ENCODE measurements at regions not wholly inside any gene's neighbourhood (a gene's known extent, or its start where the extent isn't known, plus 50 kb on each side); places are given as distances from the start of the nearest gene placed in this dataset.
"Not testable (repeated sequence)": the region's sequence is repeated elsewhere in the genome, so short reads cannot be mapped to it uniquely, and the experiment has no call there.

DNA sequence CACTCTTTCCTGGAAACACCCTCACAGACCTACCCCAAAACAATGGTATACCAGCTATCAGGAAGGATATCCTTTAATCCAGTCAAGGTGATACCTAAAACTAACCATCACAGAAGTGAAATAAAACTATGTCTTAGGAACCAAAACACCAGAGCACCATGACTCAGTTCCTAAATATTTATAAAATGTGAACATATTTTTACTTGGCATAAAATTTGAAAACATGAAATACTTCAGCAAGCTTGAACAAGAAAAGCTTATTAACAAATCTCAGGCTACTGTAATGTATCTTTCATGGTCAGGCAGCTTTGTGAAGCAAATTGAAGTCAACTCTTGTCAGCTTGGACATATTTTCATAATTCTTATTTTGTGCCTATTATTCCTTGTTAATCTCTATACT is 440.8 kb upstream of the CDH20 start:
- DNase-seq (ENCODE audit: low read depth), result no peak

DNA sequence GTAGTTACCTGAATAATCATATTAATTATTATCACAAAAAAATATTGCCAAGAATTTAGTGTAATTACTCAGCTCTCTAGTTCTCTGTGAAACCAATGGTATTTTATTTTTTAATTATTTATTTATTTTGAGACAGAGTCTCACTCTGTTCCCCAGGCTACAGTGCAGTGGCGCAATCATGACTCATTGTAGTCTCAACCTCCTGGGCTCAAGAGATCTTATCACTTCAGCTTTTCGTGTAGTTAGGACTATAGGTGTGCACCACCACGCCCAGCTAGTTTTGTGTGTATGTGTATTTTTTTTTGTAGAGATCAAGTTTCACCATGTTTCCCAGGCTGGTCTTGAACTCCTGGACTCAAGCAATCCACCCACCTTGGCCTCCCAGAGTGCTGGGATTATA is 440.4 kb upstream of the CDH20 start:
- peak; percentile 44 for DNase-seq (ENCODE audit: low read depth)

DNA sequence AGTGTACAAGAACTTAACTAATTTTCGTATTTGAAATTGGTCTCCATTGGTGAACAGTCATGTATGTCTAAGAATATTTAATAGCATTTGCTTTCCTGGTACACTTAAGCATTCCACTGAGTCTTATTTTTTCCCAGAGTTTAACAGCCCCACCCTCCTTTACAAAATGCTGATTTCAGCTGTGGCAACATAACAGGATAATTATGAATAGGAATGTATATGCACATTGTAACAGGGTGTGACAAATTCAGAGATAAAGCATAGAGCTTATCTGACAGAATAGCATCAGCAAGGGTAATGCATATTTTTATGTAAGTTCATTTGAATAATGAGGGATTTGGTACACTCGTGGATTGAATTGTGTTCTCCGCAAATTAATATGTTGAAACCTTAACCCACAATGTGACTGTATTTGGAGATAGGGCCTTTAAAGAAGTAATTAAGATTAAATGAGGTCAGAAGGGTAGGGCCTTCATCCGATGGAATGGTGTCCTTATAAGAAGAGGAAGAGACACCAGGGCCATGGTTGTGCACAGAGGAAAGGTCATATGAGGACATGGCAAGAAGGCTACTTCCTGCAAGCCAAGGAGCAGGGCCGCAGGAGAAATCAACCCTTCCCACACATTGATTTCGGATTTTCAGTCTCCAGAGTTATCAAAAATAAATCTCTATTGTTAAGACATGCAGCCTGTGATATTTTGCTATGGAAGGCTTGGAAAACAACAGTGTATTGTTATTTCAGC is 439.7 kb upstream of the CDH20 start:
- no peak for DNase-seq (ENCODE audit: low read depth)

DNA sequence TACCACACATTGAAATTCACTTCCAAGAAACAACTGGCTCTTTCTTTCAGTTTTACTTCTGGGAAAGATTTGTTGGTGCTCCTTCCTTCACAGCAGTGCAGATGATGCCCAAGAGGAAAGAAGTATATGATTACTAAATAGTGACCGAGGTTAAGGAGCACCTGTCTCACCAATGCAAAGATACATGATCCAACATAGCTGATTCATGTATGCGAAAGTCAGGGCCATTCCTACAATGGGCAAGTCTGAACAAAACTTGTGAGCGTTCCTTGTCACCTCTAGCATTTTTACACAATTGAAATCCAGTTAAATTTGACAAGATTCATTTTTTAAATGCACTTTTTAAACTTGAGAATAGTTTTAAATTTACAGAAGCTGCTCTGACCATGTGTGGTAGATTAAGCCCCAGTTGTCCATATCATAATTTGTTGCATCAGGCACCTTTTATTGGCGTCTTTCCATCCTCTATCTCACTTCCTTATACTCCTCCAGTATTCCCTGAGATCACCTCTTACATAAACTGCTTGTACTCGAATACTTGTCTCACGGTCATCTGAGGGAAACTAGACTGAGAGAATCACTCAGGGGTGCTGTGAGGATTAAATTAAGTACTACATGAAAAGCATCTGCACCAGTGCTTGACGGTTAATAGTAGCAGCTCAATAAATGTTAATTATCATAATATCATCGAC is 438.8 kb upstream of the CDH20 start:
- no peak for DNase-seq (ENCODE audit: low read depth)

DNA sequence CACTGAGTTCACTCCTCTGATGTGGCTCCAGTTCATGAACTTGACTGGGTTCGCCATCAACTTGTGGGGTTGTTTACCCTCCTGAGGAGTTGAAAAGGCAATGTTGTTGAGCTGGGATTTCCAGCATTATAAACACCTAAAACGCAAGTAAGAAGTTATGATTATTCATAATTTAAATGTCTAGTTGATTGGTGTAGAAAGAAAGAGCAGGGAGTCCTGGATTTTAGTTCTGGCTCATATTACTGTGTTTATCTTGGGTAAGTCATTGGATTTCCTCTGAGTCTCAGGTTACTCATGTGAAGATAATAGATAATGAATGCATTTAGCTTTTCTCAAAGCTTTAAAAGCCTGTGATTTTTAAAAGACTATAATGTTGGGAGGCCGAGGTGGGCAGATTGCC is 438.0 kb upstream of the CDH20 start:
- no peak for DNase-seq (ENCODE audit: low read depth)

DNA sequence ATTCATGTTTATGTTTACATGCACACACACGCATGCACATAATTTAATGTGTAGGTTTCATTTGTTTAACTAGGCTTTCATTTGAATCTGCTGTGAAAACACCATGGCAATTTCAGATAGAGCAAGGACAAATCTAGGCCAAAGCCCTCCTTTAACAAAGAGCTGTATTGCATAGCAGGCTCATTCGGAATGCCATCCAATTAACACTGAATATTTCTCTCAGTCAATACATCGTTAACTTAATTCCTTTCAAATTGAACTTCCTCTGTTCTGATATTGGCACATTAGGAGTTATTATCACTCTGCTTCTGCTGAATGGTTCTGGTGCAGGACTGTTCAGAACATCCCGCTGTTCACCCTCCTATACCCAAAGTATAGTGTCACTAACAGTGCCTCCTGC is 435.1 kb upstream of the CDH20 start:
- no peak for DNase-seq (ENCODE audit: low read depth)

DNA sequence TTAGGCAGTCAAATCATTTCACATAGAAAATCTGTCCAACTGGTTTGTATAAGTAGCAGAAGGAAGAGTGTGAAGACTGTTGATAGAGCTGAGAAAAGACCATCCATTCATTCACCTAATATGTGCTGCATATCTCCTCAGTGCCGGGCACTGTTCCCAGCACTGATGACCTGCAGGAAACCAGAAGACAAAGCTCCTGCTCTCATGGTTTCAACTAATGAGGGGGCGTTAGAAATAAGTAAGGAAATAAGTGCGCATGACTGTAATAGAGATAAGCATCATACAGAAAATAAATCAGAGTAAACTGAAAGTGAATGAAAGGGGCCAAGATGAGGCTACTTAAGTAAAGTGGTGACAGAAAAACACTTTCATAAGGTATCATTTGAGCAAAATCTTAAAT is 427.5 kb upstream of the CDH20 start:
- DNase-seq (ENCODE audit: low read depth), result no peak

DNA sequence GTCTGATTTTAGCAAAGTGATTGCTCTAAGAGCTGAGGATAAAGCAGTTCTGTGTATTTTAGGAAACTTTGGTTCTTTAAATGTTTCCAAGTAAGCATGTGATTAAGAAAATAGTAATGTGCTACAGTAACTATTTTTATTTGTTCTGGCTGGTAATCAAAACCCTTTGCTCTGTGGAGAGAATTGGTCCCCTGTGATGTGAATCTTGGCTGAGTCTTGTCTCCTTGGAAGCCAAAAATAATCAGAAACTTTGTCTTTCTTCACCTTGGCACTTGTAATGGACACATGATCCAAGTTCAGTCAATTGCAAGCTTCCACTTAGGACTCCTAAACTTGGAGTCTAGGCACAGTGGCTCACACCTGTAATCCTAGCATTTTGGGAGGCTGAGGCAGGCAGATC is 422.7 kb upstream of the CDH20 start:
- DNase-seq (ENCODE audit: low read depth), result no peak

DNA sequence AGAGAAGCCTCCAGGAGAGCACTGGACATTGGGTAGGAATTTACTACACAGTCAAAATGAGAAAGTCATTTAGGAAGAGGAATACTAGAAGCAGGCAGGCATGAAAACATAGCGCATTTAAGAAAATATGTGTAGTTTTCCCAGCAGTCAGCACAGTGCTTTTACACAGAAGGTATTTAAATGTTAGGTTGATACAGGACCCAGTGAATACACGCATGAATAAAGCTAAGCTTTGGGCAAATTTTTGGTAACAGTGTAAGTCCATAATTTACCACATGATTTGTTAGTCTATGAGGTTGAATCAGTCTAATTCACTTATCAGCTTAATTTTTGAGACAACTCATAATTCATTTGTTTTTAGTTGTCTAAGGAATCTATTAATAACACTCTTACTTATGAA is 421.7 kb upstream of the CDH20 start:
- no peak for DNase-seq (ENCODE audit: low read depth)

DNA sequence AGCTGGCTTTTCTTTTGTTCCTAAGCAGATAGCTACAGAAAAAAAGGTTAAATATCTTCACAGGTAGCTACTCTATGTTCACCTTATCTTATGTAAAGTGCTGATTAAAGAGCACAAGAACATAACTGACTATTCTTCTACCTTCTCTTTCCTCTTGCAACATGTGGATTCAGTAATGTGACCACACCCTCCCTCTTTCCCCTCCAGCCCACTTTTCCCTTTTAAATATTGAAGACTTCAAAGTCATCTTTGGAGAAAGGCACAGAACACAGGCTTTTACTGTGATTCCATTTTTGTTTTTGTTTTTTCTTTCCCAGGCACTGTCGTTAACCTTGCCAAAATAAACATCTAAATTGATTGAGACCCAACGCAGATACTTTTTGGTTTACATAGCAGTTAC is 418.1 kb upstream of the CDH20 start:
- DNase-seq (ENCODE audit: low read depth), result no peak

DNA sequence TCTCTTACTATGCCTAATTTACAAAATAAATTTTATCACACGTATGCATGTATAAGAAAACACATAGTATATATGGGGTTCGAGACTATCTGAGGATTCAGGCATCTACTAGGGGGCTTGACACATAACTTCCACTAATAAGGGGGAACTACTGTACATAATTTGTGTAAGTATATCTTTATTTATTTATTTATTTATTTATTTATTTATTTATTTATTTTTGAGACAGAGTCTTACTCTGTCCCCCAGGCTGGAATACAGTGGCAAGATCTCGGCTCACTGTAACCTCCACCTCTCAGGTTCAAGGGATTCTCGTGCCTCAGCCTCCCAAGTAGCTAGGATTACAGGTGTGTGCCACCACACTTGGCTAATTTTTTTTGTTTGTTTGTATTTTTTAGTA is 414.4 kb upstream of the CDH20 start:
- not testable (repeated sequence) for DNase-seq (ENCODE audit: low read depth)

DNA sequence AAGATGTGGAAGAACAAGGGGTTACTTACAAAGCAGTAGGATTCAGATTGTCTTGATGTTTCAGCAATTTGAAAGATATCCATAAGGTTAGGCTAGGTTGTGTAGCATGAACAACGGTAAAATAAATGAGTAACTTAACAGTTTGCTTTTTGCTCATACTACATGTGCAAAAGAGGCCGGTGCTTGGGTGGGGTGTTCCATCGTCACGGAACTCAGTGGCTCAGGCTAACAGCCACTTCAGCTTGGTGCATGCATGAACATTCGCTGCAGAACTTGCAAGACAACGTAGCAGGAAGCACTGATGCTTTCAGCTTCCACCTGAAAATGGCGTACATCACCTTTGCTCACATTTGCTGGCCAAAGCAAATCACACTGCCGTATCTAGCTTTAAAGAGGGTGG is 407.3 kb upstream of the CDH20 start:
- no peak for DNase-seq (ENCODE audit: low read depth)

DNA sequence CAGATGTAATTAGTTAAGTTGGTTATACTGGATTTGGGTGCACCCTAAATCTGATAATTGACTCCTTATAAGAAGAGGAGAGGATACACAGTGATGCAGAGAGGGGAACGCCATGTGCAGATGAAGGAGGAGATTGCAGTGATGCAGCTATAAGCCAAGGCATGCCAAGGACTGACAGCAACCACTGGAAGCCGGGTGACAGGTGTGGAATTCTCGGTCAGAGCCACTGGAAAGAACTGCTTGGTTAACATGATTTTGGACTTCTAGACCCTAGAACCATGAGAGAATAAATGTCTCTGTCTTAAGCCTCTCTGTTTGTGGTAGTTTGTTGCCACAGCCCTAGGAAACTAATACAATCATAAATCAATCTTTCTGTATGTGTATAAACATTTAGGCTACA is 403.3 kb upstream of the CDH20 start:
- no peak for DNase-seq (ENCODE audit: low read depth)

DNA sequence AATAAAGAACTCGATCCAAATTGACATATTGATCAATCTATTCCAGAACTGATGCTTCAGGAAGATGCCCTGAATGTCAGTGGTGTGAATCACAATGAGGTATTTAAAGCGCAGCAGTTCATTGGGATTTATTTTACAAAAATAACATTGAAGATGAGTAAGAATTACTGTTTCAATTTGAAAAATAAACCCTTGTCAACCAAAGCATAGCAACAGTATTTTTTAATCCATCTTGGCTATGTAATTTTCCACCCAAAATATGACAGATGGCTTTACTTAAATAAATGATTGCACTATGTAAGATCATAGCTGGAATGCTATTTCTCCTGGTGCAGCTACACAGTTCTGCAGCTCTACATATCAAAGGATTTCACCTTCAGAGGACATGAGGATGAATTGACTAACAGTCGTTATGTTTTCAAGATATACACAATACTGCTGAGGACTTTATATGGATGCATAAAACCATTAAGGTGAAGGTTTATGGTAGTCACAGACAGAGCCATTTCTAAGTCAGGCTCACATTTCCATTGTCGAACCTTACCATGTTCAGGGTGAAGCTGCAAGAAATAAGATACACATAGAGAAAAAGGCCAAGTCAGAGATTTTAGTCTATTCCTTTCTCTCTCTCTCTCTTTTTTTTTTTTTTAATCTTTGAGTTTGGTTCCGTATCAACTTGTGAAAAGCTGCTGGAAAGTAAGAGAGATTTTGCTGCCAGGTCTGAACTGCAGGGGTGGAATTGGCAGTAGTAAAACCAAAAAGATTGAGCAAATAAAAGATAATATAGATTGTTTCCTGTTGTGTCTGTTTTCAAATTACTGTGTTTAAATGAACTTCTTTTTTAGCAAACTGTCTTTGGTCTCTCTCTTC is 398.0 kb upstream of the CDH20 start:
- DNase-seq (ENCODE audit: low read depth), result no peak

DNA sequence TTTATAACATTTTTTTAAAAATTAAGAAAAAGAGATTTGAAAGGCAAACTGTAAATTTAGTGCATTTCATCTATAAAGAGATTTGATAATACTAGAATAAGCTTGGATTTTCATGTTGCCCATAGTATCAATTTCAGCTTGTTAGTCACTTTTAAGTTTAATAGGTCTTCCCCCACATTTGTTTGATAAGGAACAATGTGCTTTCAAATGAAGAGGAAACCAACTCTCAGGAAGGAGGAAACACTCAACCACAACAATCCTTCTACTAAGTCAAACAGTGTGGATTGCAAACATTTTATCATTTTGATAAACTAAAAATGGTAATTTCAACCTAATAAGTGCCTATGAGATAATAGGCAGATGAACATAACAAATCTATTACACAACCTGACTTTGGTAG is 397.1 kb upstream of the CDH20 start:
- DNase-seq (ENCODE audit: low read depth), result no peak

DNA sequence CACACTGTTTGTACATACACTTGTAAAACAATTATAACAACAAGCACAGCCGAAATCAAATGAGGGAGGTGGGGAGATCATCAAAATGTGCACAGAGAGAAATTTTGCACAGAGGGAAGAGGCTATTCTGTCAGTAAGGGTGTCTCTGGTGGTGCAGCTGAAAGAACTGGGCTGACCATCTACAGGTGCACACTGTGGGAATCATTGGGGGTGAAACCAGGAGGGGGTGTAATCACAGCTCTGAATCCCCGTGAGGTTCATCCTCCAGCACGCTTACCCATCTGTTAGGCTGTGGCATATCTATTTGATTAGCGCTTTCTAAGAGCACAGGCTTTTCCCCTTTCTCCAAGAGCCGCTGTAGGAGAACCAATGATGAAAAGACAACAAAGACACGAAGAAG is 389.9 kb upstream of the CDH20 start:
- DNase-seq (ENCODE audit: low read depth), result no peak

DNA sequence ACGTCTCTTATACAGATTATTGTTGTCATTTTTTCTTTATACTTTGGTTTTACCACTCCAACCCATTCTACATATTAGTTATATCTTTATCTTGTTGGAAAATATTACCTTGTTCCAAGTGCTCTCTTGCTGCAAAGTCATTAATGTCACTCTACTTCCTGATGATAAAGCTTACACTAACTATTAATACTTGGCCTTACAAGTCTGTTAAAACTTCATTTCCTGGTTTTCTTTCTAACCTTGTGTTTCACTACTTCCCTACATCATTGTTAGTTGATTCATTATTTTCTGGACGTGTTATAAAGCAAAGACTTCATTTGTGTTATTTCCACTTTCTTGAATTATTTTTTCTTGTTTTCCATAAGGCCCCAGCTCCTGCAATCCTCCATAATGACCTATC is 382.6 kb upstream of the CDH20 start:
- DNase-seq (ENCODE audit: low read depth), result no peak

DNA sequence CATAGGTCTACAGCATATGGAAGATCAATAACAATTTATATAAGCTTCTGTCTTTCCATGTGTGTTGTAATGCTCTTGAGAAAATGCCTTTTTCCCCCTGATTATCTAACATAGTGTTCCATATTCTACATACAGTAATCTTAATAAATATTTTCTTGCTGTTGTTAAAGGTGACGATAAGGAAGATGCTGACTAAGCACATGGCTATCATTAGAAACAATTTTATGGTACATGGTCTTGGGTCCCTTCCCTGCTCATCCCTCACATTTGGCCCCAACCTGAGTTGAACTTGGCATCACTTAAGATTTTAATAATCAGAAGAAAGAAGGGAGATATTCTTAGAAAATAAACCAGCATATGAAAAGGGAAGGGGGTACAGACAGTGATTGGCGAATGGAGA is 382.1 kb upstream of the CDH20 start:
- DNase-seq (ENCODE audit: low read depth), result no peak

DNA sequence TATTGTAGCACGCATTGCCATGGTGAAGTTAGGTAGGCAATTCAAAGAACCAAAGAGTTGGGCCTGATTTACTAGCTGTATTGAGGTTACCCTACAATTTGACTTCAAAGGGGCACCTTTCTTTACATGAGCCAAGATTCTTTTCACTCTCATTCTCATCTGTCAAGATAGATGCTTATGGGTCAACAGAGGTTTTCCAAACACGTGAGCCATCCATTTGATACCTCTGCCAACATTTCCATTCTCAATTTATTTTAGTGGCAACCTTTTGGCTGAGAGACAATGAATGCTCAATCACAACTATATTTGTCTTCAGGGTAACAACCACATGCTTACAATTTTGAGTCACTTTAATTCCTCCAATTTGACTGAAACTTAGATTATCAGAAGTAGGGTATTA is 370.6 kb upstream of the CDH20 start:
- no peak for DNase-seq (ENCODE audit: low read depth)

DNA sequence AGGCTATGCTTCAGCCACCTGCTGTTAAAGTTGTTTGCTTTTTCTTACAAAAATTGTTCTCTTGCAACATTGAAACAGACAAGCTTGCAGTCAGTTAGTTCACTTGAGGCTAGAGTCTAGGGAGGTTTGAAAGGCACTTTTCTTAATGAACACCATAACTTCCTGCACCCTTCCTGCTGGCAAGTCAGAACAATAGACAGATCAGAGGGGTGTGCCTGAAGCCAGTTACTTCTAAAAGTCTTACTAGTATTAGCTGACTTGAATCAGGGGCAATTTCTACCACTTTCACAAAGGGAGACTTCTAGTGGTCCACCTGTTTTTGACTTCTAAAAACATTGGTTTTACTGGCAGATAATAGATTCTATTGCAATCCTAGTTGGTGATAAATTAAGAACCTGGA is 367.4 kb upstream of the CDH20 start:
- DNase-seq (ENCODE audit: low read depth), result no peak

DNA sequence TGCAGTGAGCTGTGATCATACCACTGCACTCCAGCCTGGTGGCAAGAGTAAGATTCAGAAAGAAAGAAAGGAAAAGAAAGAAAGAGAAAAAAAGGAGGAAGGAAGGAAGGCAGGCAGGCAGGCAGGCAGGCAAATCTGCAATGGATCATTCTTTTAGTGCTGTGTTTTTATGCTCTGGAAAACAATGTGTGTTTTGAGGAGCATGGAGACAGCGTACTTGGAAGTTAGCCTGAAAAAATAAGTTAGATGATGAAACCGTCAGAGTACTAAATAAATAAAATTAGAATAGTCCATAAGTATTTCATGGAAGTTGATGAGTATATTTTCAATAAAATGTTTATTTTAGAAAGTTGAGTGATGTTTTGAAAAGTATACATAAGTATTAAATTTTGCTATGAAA is 366.4 kb upstream of the CDH20 start:
- no peak for DNase-seq (ENCODE audit: low read depth)

DNA sequence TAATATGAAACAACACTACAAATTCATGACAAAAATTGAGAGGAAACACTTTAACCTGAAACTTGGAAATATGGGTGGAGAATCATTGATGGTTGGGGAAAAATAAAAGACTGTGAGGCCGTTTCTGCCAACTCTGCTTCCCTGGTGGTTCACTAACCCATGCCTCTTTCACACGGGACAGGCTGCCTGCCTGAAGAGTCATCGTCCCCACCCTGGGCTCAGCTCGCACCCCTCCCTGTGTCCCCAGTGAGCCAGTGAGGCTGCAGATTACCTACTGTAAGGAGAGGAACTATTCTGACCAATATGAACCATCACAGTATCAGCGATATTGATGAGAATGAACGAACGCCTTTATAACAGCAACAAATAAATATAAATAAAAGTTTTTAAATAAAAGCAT is 357.8 kb upstream of the CDH20 start:
- peak; percentile 5 for DNase-seq (ENCODE audit: low read depth)

DNA sequence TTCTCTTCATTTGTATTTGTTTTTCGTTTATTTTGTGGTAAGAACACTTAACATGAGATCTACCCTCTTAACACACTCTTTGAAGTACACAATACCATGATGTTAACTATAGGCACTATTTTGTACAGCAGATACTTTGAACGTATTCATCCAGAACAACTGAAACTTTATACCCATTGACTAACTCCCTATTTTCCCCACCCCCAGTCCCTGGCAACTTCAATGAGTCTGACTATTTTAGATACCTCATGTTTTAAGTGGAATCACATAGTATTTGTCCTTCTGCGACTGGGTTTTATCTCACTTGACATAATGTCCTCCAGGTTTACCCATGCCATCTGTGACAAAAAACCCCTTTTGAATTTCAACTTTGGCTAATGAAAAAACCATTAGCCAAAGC is 356.3 kb upstream of the CDH20 start:
- no peak for DNase-seq (ENCODE audit: low read depth)
